ENCODE measurements at regions not wholly inside any gene's neighbourhood (a gene's known extent, or its start where the extent isn't known, plus 50 kb on each side); places are given as distances from the start of the nearest gene placed in this dataset.

- Histone ChIP-seq H2AK5ac (ENCODE audit: low read depth, low read length) (no peak overlapping the region), H3K36me3 (ENCODE audit: control insufficient read depth, insufficient read depth, low read length) (no peaks in the 10 kb centered on the region), H3K4ac (ENCODE audit: low read depth, low read length) (no peak overlapping the region), H3K14ac (replicated peaks; ENCODE audit: low read depth, low read length) (no peak overlapping the region), H3K4me1 (ENCODE audit: control insufficient read depth, insufficient read depth, low read length) (no peaks in the 10 kb centered on the region), H3K4me3 (ENCODE audit: insufficient read depth, low read depth, low read length) (no peak overlapping the region), H2AK9ac (replicated peaks; ENCODE audit: low read depth, low read length, poor library complexity) (no peak overlapping the region), H2BK120ac (ENCODE audit: low read depth, low read length) (no peak overlapping the region), H2AFZ (replicated peaks; ENCODE audit: low read length, poor library complexity) (no peak overlapping the region), H4K91ac (ENCODE audit: insufficient read depth, low read depth, low read length) (no peak overlapping the region), H3K18ac (ENCODE audit: low read depth, low read length) (no peak overlapping the region), H3K9me1 (ENCODE audit: insufficient read depth, low read length) (no peaks in the 10 kb centered on the region), H3K27me3 (ENCODE audit: control insufficient read depth, insufficient read depth, low read length) (no peaks in the 10 kb centered on the region), H2BK20ac (ENCODE audit: low read depth, low read length) (no peak overlapping the region), H3K56ac (ENCODE audit: extremely low read depth, insufficient read depth, low read length) (no peak overlapping the region), H2BK5ac (ENCODE audit: low read depth, low read length, poor library complexity, severe bottlenecking) (no peak overlapping the region), H3K4me2 (ENCODE audit: low read depth, low read length) (no peak overlapping the region), H3K9ac (ENCODE audit: low read depth, low read length) (no peak overlapping the region), H3K9me3 (ENCODE audit: control insufficient read depth, insufficient read depth, low read length) (no peaks in the 10 kb centered on the region), H4K8ac (ENCODE audit: low read depth in 2 of 2, low read length in 2 of 2) (no peak overlapping the region), H3K23ac (ENCODE audit: low read depth, low read length) (no peak overlapping the region), H3K79me1 (ENCODE audit: low read depth in 1 of 2, low read length in 2 of 2) (no peaks in the 10 kb centered on the region), H2BK15ac (ENCODE audit: low read depth, low read length) (no peak overlapping the region), H4K5ac (ENCODE audit: low read depth, low read length) (no peak overlapping the region), H3K27ac (ENCODE audit: insufficient read depth, low read length) (no peak overlapping the region), H4K20me1 (ENCODE audit: insufficient read depth, low read length) (no peaks in the 10 kb centered on the region)
- DNase-seq (no peak), ATAC-seq (ENCODE audit: low read depth) (no peak)
- ChIA-PET CTCF (no interaction called here), POLR2A (ENCODE audit: unreplicated experiment) (no interaction called here)
- intact Hi-C loops (cut with micrococcal nuclease) (no loop called here), in situ Hi-C loops (cut with MboI; ENCODE audit: low sequenced_read_pairs) (no loop called here), dilution Hi-C loops (cut with HindIII; ENCODE audit: low sequenced_read_pairs, unreplicated experiment) (no loop called here)
- no TSS peak for BruUV-seq (replicated peaks)
- WGBS, 2 experiments (ENCODE audit: extremely low coverage in 2 of 2, insufficient read length in 1 of 2), result no CpG with 5 or more reads among the region's 3 CpGs
- TF ChIP-seq MAFK (IDR thresholded peaks at IDR 0.05; ENCODE audit: low read depth, low read length) (no peak), FOS (IDR thresholded peaks at IDR 0.05; ENCODE audit: low read depth, low read length) (no peak), POLR2A (IDR thresholded peaks at IDR 0.05; ENCODE audit: low read depth, low read length) (no peak), CHD1 (IDR thresholded peaks at IDR 0.05; ENCODE audit: low read depth, low read length) (no peak)
These were observed 95.5 kb upstream of the XIRP2 start for GRCh38 chr2:166792808-166793207.
